Occipital lobe (tissue), 1 donor: ENCODE measurements at regions not wholly inside any gene's neighbourhood (a gene's known extent, or its start where the extent isn't known, plus 50 kb on each side); places are given as distances from the start of the nearest gene placed in this dataset.

Source experiments
- DNase-seq: peaks from one replicate; lab custom pipeline; 2025; lab: John Stamatoyannopoulos, UW

DNA sequence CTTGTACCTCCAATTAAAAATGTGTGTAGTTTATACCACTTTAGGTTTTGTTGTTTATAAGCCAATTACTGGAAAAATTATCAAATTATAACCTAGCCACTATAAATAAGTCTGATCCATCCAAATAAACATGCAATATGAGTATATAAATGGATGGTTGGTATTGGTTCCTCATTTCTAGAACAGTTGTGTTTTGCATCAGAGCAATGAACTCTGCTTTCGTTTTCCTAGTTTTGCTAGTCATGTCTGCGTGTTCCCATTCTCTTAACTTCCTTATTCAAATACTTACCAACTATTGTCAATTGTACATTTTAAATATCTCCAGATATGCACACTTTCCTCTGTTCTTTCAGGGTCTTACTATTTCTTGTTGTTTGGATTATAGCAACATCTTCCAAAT, 641.7 kb downstream of the NR4A2 start:
- DNase-seq, result no peak

DNA sequence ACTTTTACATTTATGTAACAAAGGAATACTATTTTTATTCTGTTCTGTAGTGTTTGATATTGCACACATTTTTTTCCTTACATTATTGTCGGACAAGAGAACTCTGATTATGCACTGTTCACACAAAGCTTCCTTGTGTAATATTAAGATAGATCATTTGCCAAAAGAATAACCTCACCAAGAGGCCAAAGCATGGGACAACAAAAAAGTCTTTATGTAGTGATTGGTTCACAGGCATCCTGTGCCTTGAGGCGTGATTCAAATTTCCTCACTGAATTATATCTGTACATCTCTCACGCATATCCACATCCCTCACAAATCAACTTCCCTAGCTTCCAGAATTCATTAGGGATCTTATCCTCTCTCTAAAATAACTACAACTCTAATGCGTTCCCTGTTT, 642.7 kb downstream of the NR4A2 start:
- DNase-seq, result no peak

DNA sequence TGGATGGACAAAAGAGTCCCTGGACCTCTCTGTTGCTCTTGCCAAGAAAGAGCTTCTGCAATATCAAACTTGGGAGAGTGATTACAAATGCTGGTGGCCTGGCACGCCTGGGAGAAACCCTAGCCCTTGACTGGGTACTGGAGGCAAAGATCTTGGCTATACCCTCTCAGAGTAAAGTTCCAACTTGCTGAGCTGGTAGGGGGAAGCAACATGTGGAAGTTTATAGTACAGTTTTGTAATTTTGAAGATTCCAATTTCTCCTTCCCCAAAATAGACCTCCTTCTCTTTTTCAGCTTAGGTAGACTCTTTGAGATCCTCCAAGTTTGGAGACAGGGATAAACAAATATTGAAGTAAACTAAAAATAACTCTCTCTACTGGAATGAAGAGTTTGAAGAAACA, 645.3 kb downstream of the NR4A2 start:
- DNase-seq, result no peak

DNA sequence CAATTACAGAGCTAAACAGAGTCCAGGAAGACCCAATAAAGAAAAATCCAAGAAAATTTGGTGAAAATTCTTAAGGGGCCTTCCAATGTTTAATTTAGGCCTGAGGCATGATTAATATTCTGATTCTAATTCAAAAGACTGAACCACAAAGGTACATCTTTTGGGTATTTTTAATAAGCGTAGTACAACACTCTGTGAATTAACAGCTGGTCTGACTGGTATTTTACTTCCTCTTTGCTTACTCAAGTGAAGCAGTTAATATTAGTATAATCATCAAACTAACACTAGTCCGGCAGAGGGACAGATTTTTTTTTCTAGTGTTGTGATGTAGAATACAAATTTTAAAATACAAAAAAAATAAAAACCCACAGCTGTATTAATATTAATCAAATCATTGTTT, 652.9 kb downstream of the NR4A2 start:
- DNase-seq, result no peak

DNA sequence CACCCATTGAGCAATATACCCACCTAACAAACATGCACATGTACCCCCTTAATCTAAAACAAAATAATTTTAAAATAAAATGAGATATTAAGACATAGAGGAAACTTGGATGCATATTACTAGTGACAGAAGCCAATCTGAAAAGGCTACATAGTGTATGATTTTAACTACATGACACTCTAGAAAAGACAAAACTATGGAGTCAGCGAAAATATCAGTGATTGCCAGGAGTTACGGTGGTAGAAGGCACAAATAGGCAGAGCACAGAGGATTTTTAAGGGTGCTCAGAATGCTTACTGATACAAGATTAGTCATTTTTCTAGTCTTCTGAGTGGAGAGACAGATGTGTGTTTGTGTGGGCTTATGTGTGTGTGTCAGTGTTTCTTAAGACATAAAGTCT, 656.6 kb downstream of the NR4A2 start:
- DNase-seq, result no peak

DNA sequence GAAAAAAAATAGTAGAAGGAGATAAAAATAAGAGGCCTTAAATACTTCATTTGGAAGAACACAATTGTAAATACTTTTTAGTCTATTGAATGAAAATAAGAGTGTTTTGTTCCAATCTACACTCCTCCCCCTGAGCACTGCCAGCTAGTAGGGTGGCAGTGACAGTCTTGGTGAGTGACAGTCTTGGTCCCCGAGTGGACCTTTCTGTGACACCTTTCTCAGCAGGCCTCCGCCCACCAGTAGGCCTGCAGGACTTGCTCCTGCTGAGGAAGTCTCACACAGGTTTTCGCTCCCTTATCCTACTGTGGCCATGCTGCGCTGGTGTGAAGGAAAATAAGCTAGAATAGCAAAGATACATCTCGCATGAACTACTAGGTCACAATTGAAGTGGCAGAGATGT, 666.8 kb downstream of the NR4A2 start:
- DNase-seq, result no peak

DNA sequence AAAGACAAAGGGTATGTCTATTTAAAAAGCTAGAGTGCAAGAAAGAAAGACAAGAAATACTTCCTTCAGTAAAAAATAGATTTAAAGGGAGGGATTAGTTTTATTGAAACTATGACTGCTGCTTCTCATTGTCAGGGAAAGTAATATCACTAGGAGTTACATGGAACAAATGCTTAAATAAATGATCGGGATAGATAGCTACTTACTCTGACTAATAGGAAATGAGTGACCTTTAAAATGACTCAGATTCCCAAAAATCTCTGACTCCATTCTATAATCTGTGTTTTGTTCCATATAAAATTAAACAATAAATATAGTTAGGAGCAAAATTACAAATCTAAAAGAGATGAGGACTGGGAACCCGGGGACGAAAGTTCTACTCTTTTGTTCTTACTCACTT, 669.3 kb downstream of the NR4A2 start:
- no peak for DNase-seq

DNA sequence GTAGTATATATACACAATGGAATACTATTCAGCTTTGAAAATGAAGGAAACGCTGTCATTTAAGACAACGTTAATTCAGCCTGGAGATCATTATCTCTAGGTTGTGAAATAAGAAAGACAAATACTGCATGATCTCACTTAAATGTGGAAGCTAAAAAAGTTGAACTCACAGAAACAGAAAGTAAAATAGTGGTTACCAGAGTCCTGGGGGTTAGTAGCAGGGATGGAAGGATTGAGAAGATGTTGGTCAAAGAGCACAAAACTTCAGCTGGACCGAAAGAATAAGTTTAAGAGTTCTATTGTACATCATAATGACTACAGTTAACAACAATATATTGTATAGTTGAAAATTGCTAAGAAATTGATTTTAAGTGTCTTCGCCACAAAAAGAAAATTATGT, 670.3 kb downstream of the NR4A2 start:
- no peak for DNase-seq

DNA sequence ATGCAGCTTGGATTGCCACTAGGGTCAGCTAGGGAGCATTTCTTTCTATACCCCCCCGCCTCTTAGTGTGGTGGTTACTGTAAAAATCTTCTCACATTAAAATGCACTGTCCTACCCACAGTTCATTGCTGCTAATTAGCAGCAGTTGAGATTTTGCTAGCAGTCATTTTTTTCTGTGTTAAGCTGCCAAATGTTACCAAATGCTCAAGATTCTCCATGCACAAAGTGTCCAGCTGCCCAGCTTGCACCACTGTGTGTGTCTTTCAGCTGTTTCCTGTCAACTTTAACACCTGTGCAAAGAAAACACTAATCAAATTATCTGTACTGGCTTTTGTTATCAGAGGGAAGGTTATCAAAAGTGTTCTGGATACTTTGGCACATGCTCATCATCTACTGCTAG, 679.3 kb downstream of the NR4A2 start:
- no peak for DNase-seq

DNA sequence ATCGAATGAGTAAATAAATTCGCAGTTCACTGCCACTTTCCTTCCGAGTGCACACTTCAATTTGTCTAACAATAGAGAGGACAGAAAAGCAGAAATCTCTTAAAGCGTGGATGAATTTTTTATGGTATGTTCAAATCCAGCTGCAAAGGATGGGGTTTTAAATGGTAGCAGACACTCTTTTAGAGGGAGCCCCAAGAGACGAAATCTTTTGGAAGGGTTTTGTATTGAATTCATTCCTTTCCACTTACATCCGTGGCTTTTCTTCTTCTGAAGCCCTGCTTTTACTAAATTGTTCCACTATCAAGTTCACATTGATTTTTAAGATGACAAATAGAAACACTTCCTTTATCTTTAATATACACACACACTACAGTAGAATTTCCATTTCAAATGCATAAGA, 680.7 kb downstream of the NR4A2 start:
- DNase-seq, result no peak

DNA sequence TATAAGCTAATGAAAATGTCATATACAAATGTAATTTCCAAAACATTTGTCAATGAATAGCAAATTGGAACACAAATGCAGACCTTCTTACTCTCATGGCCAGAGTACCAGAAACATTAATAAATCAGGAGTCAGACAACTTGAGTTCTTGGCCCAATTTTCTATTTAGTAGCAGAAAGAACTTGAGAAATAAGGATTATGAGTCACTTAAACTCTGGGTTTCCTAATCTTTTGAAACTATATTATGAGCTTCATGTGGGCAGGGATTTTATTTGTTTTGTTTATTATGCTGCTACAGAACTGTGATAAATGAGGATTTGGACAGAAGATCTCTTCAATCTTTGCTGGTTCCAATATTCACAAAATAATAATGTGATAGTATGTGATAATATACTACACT, 686.7 kb downstream of the NR4A2 start:
- no peak for DNase-seq

DNA sequence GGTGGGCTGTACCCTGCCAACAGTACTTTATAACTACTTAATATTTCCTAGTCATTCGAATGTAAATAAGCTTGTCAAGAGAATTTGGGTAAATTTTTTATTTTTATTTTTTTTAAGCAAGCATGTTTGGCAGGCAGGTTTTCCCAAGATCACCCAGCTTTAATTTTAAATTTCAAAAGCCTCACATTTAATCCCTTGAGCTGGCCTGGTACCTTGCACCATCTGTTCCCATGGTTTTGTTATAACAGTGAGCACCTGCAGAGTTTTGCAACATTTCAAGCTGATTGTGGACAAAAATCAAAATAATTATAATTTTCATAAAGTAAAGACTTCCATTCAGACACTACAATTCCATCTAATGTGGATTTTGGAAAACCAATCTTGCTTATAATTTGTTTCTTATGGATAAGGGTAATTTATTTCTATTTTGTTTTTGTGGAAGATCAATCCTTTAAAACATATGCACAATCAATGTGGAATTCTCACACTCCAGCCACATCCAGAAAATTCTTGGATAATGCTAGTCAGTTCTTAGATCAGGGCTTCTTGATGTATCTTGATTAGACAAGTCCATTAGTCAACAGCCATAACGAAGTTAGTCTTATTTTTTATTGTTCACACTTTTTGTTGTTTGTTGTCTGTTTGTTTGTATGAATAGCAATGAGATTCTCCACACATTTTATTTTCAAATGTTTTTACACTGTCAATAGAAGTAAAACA, 689.3 kb downstream of the NR4A2 start:
- no peak for DNase-seq

DNA sequence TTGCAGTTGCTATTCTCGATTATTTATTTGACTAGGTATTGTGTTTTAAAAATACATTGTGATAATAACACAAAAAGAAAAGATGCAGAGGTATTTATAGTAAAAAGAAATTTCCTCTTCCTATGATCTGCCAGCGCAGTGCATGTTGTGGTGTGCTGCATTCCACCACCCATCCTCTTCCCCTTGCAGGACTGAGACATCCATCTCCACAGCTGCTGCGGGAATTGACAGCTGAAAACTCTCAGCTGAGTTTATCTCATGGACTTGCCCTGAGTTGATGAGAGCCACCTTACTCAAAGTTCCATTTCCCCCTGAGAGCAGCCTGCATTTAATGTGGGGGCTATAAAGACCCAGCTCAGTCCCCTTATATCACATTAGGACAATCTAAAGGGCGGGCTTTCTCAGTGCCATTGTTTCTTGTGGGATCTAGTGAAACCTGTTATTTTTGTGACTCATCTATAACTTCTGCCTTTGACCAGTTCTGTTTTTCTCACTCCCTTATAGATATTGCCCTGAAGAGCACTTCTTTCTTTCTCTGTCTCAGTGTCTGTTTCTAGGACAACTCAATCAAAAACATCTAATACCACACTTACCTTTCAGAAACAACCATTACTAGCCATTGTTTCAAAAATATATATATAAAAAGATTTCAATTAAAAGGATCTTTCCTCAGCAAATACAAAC, 698.5 kb downstream of the NR4A2 start:
- DNase-seq, result no peak

DNA sequence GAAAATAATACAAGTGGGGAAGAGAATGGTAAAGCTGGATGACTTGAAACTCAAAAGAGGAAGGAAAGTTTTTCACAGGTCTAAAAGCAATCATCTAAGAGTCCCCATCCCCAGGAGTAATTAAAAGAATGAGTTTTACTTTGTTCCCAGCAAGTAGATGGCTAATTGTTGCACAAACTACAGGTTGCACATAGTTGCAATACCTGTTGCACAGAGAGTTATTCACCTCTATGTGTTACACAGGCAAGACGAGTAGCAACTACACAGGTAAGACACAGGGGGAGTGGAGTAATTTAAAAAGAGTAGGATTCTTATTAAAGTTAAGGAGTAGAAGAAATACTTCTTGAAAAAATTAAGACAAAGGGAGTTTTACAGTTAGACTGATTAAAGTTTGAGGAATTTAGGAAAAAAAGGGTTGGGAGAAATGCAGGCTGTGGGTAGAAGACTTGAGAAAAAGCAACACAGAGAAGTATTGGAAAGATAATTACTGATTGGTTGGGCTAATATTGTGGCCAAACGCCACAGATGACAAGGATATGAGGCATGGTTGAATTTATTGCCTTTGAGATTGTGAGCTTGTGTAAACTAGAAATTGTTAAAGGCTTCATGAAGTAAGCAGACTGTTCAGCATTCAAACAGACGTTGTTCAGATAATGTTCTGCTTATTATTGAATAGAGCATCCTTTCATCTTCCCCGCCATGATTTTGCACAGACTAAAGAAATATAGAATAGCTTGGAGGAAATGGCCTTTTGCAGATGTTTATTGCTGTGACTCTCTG, 699.3 kb downstream of the NR4A2 start:
- DNase-seq, result no peak

DNA sequence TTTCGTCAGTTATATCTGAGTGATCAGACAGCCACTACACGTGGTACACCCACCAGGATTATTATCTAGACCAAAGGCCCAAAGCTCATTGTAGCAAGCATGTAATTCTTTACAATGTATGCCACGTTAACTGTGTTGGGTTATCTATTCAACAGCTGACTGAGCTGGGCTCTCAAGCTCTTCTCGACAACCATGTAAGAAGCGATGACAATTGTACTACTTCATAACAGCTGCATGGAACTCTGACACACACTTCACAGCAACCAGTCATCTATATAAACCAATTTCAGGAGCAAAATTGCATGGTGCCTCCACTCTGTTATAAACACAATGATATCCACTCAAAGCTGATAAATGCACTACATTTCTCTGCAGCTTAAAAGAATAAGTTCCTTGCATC, 701.8 kb downstream of the NR4A2 start:
- no peak for DNase-seq

DNA sequence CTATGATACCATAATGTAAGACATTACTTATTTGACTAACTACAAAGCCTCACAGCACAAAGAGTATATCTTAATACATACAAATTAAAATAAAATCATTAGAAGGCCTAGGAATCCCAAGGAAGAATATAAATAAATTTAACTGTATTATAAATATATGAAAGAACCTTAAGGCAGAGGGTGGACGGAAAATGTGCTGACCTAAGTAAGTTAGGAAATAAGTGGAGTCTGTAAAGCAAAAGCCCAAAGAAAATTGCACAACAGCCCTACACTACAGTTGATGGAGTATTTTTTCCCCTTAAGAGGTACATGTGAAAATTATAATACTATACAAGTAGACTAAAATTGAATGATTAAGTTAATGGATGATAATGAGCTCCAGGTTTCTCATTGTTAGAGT, 710.1 kb downstream of the NR4A2 start:
- DNase-seq, result no peak

DNA sequence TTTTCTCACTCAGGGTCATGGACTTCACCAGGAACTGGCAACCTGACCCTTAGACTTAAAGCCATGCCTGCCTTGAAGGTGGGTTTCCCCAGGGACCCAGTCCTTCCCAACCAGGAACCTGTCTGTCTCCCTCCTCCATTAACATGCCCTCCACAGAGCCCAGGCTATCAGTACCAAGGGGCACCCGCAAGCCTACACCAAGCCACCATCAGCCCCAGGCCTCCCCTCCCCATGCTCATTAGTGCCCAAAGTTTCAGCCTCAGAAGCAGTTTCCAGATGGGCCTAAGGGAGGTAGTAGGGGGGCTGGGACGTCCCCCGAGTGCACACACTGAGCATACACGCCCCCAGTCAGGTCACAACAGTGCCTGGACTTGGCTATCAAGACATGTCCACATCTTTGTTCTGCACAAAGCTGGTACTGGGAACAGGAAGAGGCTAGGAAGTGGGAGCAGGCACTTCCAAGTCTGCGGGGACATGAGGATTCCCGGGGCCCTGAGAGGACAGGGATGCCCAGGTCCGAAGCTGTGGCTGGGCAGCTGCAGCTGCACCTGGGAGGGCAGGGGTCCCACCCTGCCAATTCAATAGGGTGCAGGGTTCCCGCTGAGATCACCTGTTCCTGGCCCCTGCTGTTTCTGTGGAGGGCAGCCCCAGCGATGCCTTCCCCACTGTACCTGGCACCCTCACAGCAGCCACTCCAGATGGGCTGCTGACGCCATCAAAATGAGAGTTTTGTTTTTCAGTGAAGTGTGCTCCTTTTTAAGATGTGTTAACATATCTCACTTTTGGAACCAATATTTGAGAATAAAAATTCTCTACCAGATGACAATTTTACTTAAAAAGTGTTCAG, 731.4 kb downstream of the NR4A2 start:
- DNase-seq, result no peak

DNA sequence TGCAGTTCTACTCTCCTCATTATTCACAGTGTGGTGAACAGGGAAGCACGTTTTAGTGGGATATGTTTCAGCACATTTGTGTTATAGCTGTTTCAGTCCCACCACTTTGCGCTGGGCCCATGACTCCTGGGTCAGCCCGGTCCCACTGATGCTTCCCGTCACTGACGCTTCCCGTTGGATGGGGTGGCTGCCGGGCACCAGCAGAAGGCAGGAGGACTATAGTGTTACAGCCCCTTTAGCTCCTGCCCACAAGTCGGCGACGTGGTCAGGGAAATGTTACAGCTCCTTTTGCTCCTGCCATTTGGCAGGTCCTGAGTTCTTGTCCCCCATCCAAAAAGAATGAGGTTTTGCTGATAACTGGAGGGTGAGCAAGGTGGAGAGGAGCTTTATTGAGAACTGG, 732.2 kb downstream of the NR4A2 start:
- no peak for DNase-seq

DNA sequence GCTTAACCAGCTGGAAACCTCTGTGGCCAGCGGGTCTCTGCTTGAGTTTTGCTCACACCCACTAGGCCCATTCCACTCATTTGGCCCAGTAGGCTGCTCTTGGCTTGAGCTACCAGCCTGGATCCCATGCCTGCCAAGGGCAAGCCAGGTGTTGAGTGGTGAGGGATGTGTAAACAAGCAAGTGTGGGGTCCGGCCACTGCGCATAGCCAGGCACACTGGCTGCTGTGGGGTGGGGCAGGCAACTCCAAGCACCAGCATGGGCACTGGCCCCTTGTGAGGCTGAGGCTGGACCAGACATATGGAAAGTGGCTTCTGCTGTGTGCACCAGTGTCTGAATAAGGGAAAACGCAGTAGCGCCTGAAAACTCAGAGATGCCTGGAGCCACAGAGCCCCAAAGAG, 732.7 kb downstream of the NR4A2 start:
- DNase-seq, result no peak

DNA sequence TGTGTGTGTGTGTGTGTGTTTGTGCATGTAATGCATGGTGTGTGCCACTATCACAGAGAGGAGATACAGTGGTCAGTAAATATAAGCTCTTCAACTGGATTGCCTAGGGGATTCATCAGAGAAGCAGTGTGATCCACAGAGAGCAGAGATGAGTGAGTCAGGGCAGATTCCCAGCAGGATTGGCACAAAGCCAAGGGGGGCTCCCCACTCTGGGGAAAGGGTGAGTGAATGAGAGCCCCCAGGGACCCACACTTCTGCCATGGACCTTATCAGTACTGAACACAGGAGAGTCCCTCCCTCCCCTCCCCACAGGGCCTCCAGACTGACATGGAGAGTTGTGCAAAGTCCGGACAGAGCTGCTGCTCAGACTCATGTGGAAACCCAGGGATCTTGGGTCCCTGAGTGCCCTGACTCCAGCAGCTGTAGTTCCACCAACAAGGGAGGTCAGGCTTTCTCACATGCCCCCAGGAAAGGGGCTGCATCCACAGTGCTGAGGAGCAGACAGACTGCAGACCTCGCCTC, 748.8 kb downstream of the NR4A2 start:
- DNase-seq, result no peak

DNA sequence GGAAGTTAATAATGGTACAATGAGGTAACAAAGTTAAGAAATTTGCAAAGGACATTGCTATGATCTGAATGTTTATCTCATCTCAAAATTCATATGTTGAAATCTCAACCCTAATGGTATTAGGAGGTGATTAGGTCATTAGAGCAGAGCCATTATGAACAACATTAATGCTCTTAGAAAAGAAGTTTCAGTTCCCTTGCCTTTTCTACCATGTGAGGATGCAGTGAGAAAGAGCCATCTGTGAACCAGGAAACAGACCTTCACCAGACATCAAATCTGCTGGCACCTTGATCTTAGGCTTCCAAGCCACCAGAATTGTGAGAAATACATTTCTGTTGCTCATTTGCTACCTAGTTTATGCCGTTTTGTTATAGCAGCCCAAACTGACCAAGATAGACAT, 757.6 kb downstream of the NR4A2 start:
- DNase-seq, result no peak

DNA sequence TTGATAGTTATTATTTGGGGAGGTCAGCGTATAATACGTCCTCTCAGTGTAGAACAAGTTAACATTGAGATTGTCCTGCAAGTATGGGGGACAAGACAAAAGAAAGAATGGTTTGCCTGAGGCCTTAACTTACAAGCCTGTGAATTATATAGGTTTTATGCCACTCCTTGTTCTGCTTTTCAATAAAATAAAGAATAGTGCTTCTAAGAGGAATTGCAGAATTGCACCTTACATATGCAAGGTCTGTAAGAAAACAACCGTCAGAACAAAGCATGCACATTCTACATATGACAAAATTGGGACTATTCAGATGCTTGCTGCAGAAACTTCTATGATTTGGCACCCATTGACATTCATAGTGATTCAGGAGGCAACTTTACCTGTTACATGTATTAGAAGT, 785.0 kb downstream of the NR4A2 start:
- no peak for DNase-seq
